ENCODE measurements at regions not wholly inside any gene's neighbourhood (a gene's known extent, or its start where the extent isn't known, plus 50 kb on each side); places are given as distances from the start of the nearest gene placed in this dataset.

DNA sequence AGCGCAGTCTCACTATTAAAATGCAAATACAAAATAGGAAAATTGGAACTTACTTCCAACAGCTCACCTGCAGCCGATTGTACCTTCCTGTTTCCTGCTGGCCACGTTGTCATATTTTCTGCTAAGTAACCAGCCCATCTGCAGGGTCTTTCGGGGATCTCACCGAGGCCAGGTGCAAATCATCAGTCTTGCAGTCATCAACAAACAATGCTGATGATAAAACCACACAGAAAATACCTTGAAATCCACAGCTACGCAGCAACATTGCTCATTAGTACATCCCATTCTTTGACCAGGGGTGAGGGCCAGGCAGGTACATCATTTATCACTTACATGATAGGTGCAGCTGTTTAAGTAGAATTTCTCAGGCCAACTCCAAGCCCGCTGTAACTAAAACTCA is 406.9 kb downstream of the TMEM121 start:
- no peak for TF ChIP-seq POLR2AphosphoS5 (IDR thresholded peaks at IDR 0.05; ENCODE audit: insufficient read depth in 1 of 2, low read depth in 1 of 2)
- TF ChIP-seq, protein P1, sequence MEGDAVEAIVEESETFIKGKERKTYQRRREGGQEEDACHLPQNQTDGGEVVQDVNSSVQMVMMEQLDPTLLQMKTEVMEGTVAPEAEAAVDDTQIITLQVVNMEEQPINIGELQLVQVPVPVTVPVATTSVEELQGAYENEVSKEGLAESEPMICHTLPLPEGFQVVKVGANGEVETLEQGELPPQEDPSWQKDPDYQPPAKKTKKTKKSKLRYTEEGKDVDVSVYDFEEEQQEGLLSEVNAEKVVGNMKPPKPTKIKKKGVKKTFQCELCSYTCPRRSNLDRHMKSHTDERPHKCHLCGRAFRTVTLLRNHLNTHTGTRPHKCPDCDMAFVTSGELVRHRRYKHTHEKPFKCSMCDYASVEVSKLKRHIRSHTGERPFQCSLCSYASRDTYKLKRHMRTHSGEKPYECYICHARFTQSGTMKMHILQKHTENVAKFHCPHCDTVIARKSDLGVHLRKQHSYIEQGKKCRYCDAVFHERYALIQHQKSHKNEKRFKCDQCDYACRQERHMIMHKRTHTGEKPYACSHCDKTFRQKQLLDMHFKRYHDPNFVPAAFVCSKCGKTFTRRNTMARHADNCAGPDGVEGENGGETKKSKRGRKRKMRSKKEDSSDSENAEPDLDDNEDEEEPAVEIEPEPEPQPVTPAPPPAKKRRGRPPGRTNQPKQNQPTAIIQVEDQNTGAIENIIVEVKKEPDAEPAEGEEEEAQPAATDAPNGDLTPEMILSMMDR (IDR thresholded peaks at IDR 0.05): no peak
